Endothelial cell of umbilical vein (primary cell): ENCODE measurements at regions not wholly inside any gene's neighbourhood (a gene's known extent, or its start where the extent isn't known, plus 50 kb on each side); places are given as distances from the start of the nearest gene placed in this dataset.

Experiments
- BruUV-seq: library from RNA; stranded (reverse); fragments of 400-500 nt; replicated peaks from 2 replicates; lab custom pipeline; 2021; lab: Mats Ljungman, UMichigan
- CTCF ChIA-PET: fragments of 300-600, 350-600 bp; sonication (Branson Sonifier 250); formaldehyde crosslinking; loops from one replicate; lab custom pipeline; 2021; ENCODE audit warnings: antibody characterized with exemption, inconsistent platforms; lab: Charles Lee
- POLR2A ChIA-PET: fragments of 300-600, 350-600 bp; sonication (Branson Sonifier 250); formaldehyde crosslinking; loops from one replicate; lab custom pipeline; 2021; ENCODE audit warnings: antibody characterized with exemption, inconsistent platforms; lab: Charles Lee
- DNase-seq: peaks from one replicate; pipeline ENCODE4 v3.0.0-alpha.2; 2011; ENCODE audit warnings: low read depth, low spot score
- FAIRE-seq: peaks from 2 replicates; lab custom pipeline; 2011; peaks lifted over from hg19 to GRCh38; lab: Jason Lieb, UNC
- H2AFZ ChIP-seq: 2 replicates; pipeline ENCODE4 v1.6.0; 2012; ENCODE audit warnings: low read depth, low read length, control low read depth, inconsistent platforms
- H3K27ac ChIP-seq: 2 replicates; pipeline ENCODE4 v1.5.1; 2011; ENCODE audit warnings: low read depth, mild to moderate bottlenecking, control low read depth, low read length, moderate library complexity; ENCODE audit not compliant: insufficient read depth
- H3K27me3 ChIP-seq, 2 experiments: 2 replicates each; pipeline versions ENCODE4 v1.6.0 to v1.6.1; 2011; ENCODE audit warnings: low read length in 2 of 2, mixed read lengths in 1 of 2; ENCODE audit not compliant: control insufficient read depth in 2 of 2, insufficient read depth in 2 of 2
- H3K36me3 ChIP-seq, 2 experiments: 2 replicates in 1 of 2; 3 replicates in 1 of 2; pipeline ENCODE4 v1.5.1; 2011; ENCODE audit warnings: low read length in 2 of 2, mild to moderate bottlenecking in 1 of 2, moderate library complexity in 1 of 2; ENCODE audit not compliant: control insufficient read depth in 2 of 2, insufficient read depth in 2 of 2; ENCODE audit errors: extremely low read depth in 1 of 2
- H3K4me1 ChIP-seq: 3 replicates; pipeline ENCODE4 v1.5.1; 2011; ENCODE audit warnings: mild to moderate bottlenecking, low read length; ENCODE audit not compliant: control insufficient read depth, insufficient read depth; ENCODE audit errors: extremely low read depth
- H3K4me2 ChIP-seq: 2 replicates; pipeline ENCODE4 v1.6.1; 2011; ENCODE audit warnings: low read length, control low read depth, mixed read lengths; ENCODE audit not compliant: insufficient read depth
- H3K4me3 ChIP-seq, 3 experiments: fragments of 200-600 bp in 1 of 3; sonication (generic), shearing (Covaris generic) in 1 of 3; replicated peaks in 1 of 3; 2 replicates each; pipeline ENCODE4 v1.5.1; 2011 to 2016; ENCODE audit warnings: control low read depth in 3 of 3, low read length in 3 of 3, mild to moderate bottlenecking in 2 of 3, inconsistent platforms in 1 of 3, low read depth in 1 of 3, moderate library complexity in 1 of 3; ENCODE audit not compliant: insufficient read depth in 1 of 3
- H3K79me2 ChIP-seq: 2 replicates; pipeline ENCODE4 v1.6.0; 2012; ENCODE audit warnings: low read length, inconsistent platforms; ENCODE audit not compliant: control insufficient read depth, insufficient read depth
- H3K9ac ChIP-seq: replicated peaks from 2 replicates; pipeline ENCODE3; 2011; ENCODE audit warnings: low read length, control low read depth; ENCODE audit not compliant: insufficient read depth; ENCODE audit errors: extremely low read depth
- H3K9me1 ChIP-seq: replicated peaks from 3 replicates; pipeline ENCODE4 v1.6.0; 2011; ENCODE audit warnings: mild to moderate bottlenecking, low read length; ENCODE audit not compliant: control insufficient read depth, insufficient read depth; ENCODE audit errors: extremely low read depth
- H3K9me3 ChIP-seq: replicated peaks from 2 replicates; pipeline ENCODE4 v1.5.1; 2012; ENCODE audit warnings: low read length, inconsistent platforms; ENCODE audit not compliant: control insufficient read depth, insufficient read depth
- H4K20me1 ChIP-seq: replicated peaks from 2 replicates; pipeline ENCODE3; 2011; ENCODE audit warnings: mild to moderate bottlenecking, low read length; ENCODE audit not compliant: control insufficient read depth, insufficient read depth; ENCODE audit errors: extremely low read depth
- EZH2 ChIP-seq: IDR thresholded peaks from 2 replicates; pipeline ENCODE4 v1.6.1; 2012; ENCODE audit warnings: borderline replicate concordance, low read depth, mild to moderate bottlenecking, moderate library complexity, low read length, inconsistent platforms; ENCODE audit not compliant: severe bottlenecking
- FOS ChIP-seq: IDR thresholded peaks from 2 replicates; pipeline ENCODE4 v1.6.1; 2011; ENCODE audit warnings: mild to moderate bottlenecking, low read length, moderate library complexity, borderline replicate concordance; ENCODE audit not compliant: insufficient read depth
- GATA2 ChIP-seq: IDR thresholded peaks from 2 replicates; pipeline ENCODE4 v1.7.0; 2011; ENCODE audit warnings: low read depth, mild to moderate bottlenecking, moderate library complexity, mixed read lengths, low read length; ENCODE audit not compliant: insufficient read length, insufficient read depth
- JUN ChIP-seq: IDR thresholded peaks from 2 replicates; pipeline ENCODE4 v1.6.1; 2011; ENCODE audit warnings: borderline replicate concordance, low read depth; ENCODE audit not compliant: insufficient read length, insufficient read depth
- MYC ChIP-seq: IDR thresholded peaks from one replicate; pipeline ENCODE4 v1.6.1; 2011; ENCODE audit warnings: mild to moderate bottlenecking, low read depth, low read length
- POLR2A ChIP-seq: IDR thresholded peaks from 2 replicates; pipeline ENCODE4 v1.6.1; 2012; ENCODE audit warnings: low read depth, mild to moderate bottlenecking, control low read depth, low read length
- POLR2AphosphoS5 ChIP-seq: IDR thresholded peaks from 2 replicates; pipeline ENCODE4 v1.6.1; 2012; ENCODE audit warnings: low read depth, mild to moderate bottlenecking, control low read depth, low read length, moderate library complexity; ENCODE audit not compliant: insufficient read depth
- dilution Hi-C: fragments of 300-500 bp; cut with MboI; formaldehyde crosslinking; loops from one replicate; pipeline ENCODE4 v1.15.0; 2019; ENCODE audit warnings: low sequenced_read_pairs; ENCODE audit not compliant: extremely low pct_ligation_motif_present
- intact Hi-C: fragments of 100-400 bp; cut with micrococcal nuclease; formaldehyde crosslinking; loops from one replicate; pipeline ENCODE4 v1.10.0; 2022
- TF ChIP-seq, protein P1 (sequence below): IDR thresholded peaks from 2 replicates; pipeline ENCODE4 v1.6.1; 2011; ENCODE audit not compliant: insufficient read depth, insufficient read length
- TF ChIP-seq, protein P2 (sequence below), 2 donors: IDR thresholded peaks; 1 replicate in 1 of 2; 2 replicates in 1 of 2; pipeline ENCODE4 v1.5.1; 2011; ENCODE audit warnings: low read length in 2 of 2, mild to moderate bottlenecking in 2 of 2, moderate library complexity in 2 of 2, control low read depth in 1 of 2, inconsistent platforms in 1 of 2, low read depth in 1 of 2; ENCODE audit not compliant: insufficient read depth in 1 of 2; ENCODE audit errors: extremely low read depth in 1 of 2

DNA sequence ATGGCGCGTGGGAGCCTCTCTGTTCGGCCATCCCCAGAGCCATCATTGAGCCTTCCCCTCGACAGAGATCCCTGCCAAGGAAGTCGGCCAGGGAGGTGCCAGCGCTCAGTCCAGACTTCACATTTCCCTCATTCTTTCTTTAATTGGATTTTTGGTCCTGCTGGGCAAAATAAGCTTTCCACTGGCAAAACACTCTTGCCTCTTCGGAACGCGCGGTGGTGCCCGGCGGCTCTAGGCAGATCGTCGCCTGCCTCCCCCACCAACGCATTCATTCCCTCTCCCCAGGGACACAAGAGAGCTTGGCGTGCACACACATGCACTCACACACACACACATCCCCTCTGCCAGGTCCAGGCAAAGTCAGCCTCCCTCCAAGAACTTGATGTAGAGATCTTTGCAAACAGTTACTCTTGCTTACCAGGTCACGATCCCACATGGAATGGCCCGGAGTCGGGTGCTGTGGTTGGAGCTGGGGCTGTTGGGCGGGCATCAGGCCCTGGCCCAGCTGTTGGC lies 257.1 kb downstream of the BCOR start:
- Histone ChIP-seq H4K20me1 (no peaks in the 10 kb centered on the region), H3K4me2 (no peak overlapping the region), H3K4me1 (no peaks in the 10 kb centered on the region), H3K9me1 (peaks cover 2% of the 10 kb centered on the region), H3K4me3 (no peak overlapping the region), H3K79me2 (no peaks in the 10 kb centered on the region), H3K9ac (no peak overlapping the region), H3K27me3 (no peaks in the 10 kb centered on the region), H3K36me3 (no peaks in the 10 kb centered on the region), H2AFZ (no peak overlapping the region), H3K27ac (no peak overlapping the region), H3K9me3 (no peaks in the 10 kb centered on the region)
- ChIA-PET POLR2A (no interaction called here), CTCF (interaction anchor here (1.2 kb wide), 1 partner anchor 17 kb away, joined by 3 read pairs; no protein-coding TSS in a partner anchor)
- BruUV-seq: no TSS peak
- TF ChIP-seq, protein P1, sequence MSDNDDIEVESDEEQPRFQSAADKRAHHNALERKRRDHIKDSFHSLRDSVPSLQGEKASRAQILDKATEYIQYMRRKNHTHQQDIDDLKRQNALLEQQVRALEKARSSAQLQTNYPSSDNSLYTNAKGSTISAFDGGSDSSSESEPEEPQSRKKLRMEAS: no peak
- TF ChIP-seq POLR2A (no peak), MYC (no peak), POLR2AphosphoS5 (no peak), JUN (no peak), GATA2 (no peak), EZH2 (no peak), FOS (no peak)
- TF ChIP-seq, protein P2, sequence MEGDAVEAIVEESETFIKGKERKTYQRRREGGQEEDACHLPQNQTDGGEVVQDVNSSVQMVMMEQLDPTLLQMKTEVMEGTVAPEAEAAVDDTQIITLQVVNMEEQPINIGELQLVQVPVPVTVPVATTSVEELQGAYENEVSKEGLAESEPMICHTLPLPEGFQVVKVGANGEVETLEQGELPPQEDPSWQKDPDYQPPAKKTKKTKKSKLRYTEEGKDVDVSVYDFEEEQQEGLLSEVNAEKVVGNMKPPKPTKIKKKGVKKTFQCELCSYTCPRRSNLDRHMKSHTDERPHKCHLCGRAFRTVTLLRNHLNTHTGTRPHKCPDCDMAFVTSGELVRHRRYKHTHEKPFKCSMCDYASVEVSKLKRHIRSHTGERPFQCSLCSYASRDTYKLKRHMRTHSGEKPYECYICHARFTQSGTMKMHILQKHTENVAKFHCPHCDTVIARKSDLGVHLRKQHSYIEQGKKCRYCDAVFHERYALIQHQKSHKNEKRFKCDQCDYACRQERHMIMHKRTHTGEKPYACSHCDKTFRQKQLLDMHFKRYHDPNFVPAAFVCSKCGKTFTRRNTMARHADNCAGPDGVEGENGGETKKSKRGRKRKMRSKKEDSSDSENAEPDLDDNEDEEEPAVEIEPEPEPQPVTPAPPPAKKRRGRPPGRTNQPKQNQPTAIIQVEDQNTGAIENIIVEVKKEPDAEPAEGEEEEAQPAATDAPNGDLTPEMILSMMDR (IDR thresholded peaks at IDR 0.05; ENCODE audit: extremely low read depth in 1 of 2, insufficient read depth in 1 of 2, low read depth in 1 of 2, low read length in 2 of 2): no peak
- FAIRE-seq (no peak), DNase-seq (no peak)
- dilution Hi-C loops (no loop called here), intact Hi-C loops (no loop called here)
